ENCODE measurements at regions not wholly inside any gene's neighbourhood (a gene's known extent, or its start where the extent isn't known, plus 50 kb on each side); places are given as distances from the start of the nearest gene placed in this dataset.

DNA sequence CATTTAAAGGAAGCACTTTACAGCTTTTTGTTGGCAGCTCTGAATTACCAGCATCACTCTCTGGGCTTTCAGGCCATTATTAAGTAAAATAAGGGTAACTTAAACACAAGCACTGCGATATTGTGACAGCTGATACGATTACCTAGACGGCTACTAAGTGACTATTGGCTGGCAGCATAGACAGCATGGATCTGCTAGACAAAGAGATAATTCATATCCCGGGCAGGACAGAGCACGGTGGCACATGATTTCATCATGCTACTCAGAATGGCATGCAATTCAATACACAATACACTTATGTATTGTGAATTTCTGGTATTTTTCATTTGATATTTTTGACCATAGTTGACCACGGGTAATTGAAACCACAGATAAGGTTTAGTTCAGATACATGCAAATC, 522.0 kb upstream of the LRRN3 start:
- no peak for TF ChIP-seq POLR2A (IDR thresholded peaks at IDR 0.05)
- TF ChIP-seq, protein P1, sequence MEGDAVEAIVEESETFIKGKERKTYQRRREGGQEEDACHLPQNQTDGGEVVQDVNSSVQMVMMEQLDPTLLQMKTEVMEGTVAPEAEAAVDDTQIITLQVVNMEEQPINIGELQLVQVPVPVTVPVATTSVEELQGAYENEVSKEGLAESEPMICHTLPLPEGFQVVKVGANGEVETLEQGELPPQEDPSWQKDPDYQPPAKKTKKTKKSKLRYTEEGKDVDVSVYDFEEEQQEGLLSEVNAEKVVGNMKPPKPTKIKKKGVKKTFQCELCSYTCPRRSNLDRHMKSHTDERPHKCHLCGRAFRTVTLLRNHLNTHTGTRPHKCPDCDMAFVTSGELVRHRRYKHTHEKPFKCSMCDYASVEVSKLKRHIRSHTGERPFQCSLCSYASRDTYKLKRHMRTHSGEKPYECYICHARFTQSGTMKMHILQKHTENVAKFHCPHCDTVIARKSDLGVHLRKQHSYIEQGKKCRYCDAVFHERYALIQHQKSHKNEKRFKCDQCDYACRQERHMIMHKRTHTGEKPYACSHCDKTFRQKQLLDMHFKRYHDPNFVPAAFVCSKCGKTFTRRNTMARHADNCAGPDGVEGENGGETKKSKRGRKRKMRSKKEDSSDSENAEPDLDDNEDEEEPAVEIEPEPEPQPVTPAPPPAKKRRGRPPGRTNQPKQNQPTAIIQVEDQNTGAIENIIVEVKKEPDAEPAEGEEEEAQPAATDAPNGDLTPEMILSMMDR (IDR thresholded peaks at IDR 0.05) = no peak

All from uterus (tissue), 2 donors.